ENCODE measurements at regions not wholly inside any gene's neighbourhood (a gene's known extent, or its start where the extent isn't known, plus 50 kb on each side); places are given as distances from the start of the nearest gene placed in this dataset.

GRCh38 chr3:44047796-44048195 lies 193.9 kb upstream of the TOPAZ1 start:
- H3K27me3 Mint-ChIP-seq (ENCODE audit: low read depth), result no peaks in the 10 kb centered on the region
- peaks cover 19% of the 10 kb centered on the region for H3K4me1 Mint-ChIP-seq (ENCODE audit: low read depth)
- H3K9me3 Mint-ChIP-seq (ENCODE audit: low read depth), result no peaks in the 10 kb centered on the region
- no peak overlapping the region for H3K4me3 Mint-ChIP-seq (ENCODE audit: unreplicated experiment)
- peaks cover 7% of the 10 kb centered on the region for H3K36me3 Mint-ChIP-seq (ENCODE audit: low read depth)
- no peak for TF ChIP-seq CTCF (IDR thresholded peaks at IDR 0.05)
- H3K27ac Mint-ChIP-seq (ENCODE audit: unreplicated experiment), result no peak overlapping the region
- DNase-seq (ENCODE audit: low spot score), result no peak

- no peak overlapping the region for H3K4me3 Mint-ChIP-seq (ENCODE audit: unreplicated experiment)
- no peak overlapping the region for H3K27ac Mint-ChIP-seq (ENCODE audit: unreplicated experiment)
- H3K4me1 Mint-ChIP-seq (ENCODE audit: low read depth), result peaks cover 19% of the 10 kb centered on the region
- no peak for DNase-seq (ENCODE audit: low spot score)
- peaks cover 7% of the 10 kb centered on the region for H3K36me3 Mint-ChIP-seq (ENCODE audit: low read depth)
- no peaks in the 10 kb centered on the region for H3K9me3 Mint-ChIP-seq (ENCODE audit: low read depth)
- no peaks in the 10 kb centered on the region for H3K27me3 Mint-ChIP-seq (ENCODE audit: low read depth)
- no peak for TF ChIP-seq CTCF (IDR thresholded peaks at IDR 0.05)
Observed at GRCh38 chr3:44048196-44048924, 193.3 kb upstream of the TOPAZ1 start.

- Mint-ChIP-seq H3K4me1 (ENCODE audit: low read depth) (peaks cover 19% of the 10 kb centered on the region), H3K27ac (ENCODE audit: unreplicated experiment) (no peak overlapping the region), H3K4me3 (ENCODE audit: unreplicated experiment) (no peak overlapping the region), H3K9me3 (ENCODE audit: low read depth) (no peaks in the 10 kb centered on the region), H3K36me3 (ENCODE audit: low read depth) (peaks cover 7% of the 10 kb centered on the region), H3K27me3 (ENCODE audit: low read depth) (no peaks in the 10 kb centered on the region)
- DNase-seq (ENCODE audit: low spot score), result no peak
- no peak for TF ChIP-seq CTCF (IDR thresholded peaks at IDR 0.05)
Observed at GRCh38 chr3:44048949-44049348, 192.7 kb upstream of the TOPAZ1 start.

- Mint-ChIP-seq H3K36me3 (ENCODE audit: low read depth) (peaks cover 7% of the 10 kb centered on the region), H3K4me1 (ENCODE audit: low read depth) (peaks cover 17% of the 10 kb centered on the region), H3K9me3 (ENCODE audit: low read depth) (no peaks in the 10 kb centered on the region), H3K27me3 (ENCODE audit: low read depth) (no peaks in the 10 kb centered on the region), H3K4me3 (ENCODE audit: unreplicated experiment) (no peak overlapping the region), H3K27ac (ENCODE audit: unreplicated experiment) (no peak overlapping the region)
- TF ChIP-seq CTCF (IDR thresholded peaks at IDR 0.05), result no peak
- no peak for DNase-seq (ENCODE audit: low spot score)
Observed at GRCh38 chr3:44050101-44050500, 191.6 kb upstream of the TOPAZ1 start.

- DNase-seq (ENCODE audit: low spot score), result no peak
- TF ChIP-seq CTCF (IDR thresholded peaks at IDR 0.05), result no peak
- Mint-ChIP-seq H3K9me3 (ENCODE audit: low read depth) (no peaks in the 10 kb centered on the region), H3K27me3 (ENCODE audit: low read depth) (no peaks in the 10 kb centered on the region), H3K27ac (ENCODE audit: unreplicated experiment) (no peak overlapping the region), H3K36me3 (ENCODE audit: low read depth) (peaks cover 7% of the 10 kb centered on the region), H3K4me1 (ENCODE audit: low read depth) (peaks cover 14% of the 10 kb centered on the region), H3K4me3 (ENCODE audit: unreplicated experiment) (no peak overlapping the region)
Observed at GRCh38 chr3:44050867-44051266, 190.8 kb upstream of the TOPAZ1 start.

All from chondrocyte (in vitro differentiated cells).